Endometrium (tissue), 2 donors: ENCODE measurements at regions not wholly inside any gene's neighbourhood (a gene's known extent, or its start where the extent isn't known, plus 50 kb on each side); places are given as distances from the start of the nearest gene placed in this dataset.

Experiments
- FAIRE-seq: peaks from 2 replicates; lab custom pipeline; 2012; peaks lifted over from hg19 to GRCh38; lab: Jason Lieb, UNC
- donor health status: control.
- donor health status: control.

DNA sequence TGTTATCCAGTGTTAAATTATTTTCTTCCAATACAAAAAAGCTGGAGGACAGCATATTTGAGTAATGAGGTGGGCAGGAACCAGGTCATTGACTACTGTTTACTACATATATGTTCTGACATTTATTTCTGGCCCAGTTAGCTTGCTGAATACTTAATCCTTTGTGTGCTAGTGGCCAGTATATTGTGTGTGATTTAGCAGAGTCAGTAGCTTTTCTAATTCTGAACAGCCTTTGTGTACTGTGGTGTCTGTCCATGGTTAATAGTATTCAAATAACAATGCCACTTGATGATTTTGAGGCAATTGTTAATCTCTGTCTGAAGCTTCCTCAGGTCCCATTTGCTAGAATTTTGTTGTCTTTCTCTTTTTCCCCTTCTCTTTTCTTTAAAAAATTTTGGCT, 286.5 kb upstream of the E2F7 start:
- no peak for FAIRE-seq

DNA sequence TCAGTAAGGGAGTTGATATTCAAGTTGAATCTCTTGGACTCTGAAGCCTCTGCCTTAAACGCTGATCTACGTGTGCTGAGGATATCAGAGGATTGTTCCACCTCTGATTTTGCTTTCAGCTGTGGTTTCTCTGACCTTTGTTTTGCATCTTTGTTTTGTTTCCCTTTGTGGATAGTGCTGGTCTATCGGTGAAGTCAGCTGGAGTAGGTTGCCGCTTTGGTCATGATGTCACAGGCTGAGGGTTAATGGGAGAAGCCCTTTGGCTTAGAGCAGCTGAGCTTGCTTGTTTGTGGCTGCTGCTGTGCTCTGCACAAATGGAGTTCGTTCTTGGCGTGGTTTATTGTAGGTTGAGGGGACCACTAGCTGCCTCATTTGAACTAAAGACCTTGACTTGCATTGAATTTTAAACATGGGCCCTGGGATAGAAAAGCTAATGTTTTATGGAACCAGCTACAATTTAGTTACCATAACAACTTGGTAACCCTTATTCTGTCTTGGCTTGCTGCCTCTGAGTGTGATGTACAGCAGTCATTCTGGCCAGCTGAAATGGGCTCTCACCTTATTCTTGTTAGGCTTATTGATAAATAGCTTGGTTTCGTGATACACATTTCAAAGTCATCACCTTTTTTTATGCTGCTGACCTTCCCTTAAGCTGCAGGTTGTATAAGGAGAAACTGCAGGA, 284.5 kb upstream of the E2F7 start:
- FAIRE-seq, result no peak

DNA sequence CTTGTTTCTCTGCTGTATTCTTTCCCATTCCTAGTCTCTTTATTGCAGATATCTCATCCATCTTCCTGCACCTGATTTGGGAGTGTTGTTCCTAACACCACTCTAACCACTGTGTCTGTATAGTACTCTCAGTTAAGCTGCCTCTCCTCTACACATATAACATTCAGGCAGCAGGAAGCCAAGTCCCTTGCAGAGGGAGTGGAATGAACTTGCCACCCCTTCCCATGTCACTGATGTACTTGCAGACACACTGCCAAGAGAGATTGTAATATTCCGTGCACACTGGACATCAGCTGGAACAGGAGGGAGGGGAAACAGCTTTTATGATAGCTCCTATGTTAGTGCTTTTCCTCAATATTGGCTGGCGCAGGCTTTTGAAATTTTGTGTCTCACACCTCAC, 281.6 kb upstream of the E2F7 start:
- no peak for FAIRE-seq

DNA sequence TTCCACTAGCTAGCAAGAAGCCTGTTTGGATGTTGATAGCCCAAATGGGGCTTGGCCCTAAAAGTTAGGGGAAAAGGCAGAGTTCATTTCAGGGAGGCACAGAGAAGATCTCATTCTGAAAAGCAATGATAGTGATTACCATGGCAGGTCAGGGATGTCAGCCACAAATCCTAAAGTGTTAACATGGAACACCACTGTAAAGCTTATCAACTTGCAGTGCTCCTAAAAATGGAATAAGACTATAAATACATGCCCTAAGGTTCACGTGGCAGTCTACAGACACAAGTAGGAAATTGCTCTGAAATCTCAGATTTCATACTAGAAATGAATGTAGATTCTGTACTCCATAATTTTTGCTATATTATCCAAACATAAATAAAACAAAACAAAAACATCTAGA, 280.0 kb upstream of the E2F7 start:
- FAIRE-seq, result no peak

DNA sequence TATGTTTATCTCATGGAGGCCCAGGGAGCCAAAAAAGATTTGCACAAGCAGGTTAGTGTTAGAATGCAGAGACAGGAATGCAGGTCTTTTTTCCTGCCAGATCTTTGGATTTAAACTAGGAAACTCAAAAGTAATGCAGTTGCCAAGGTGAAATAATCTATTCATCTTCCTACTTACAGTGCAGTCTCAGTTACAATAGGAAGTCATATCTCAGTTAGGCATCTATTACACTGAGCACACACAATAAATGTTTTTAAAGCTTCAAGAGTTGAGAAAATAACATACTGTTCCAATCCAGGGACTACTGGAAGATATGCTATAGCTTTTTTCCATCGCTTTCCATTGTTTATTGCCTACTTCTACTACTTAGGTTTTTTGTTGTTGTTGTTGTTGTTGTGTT, 279.3 kb upstream of the E2F7 start:
- FAIRE-seq, result no peak

DNA sequence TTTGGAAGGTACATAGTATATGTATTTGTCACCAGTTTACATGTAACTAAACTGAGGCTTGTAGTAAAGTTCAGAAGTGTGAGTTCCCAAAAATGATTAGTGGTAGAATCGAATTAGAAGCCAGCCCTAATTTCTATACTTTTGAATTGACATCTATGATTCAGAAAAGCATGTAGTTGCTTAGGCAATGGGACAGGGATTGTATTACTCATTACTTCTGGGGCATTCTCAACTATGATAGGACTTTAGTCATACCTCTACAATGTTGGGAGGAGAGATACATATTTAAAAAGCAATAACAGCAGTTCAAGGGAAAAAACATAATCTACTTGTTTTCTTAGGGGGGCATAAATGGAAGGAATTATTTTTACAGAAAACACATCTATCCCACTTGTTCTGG, 277.9 kb upstream of the E2F7 start:
- no peak for FAIRE-seq

DNA sequence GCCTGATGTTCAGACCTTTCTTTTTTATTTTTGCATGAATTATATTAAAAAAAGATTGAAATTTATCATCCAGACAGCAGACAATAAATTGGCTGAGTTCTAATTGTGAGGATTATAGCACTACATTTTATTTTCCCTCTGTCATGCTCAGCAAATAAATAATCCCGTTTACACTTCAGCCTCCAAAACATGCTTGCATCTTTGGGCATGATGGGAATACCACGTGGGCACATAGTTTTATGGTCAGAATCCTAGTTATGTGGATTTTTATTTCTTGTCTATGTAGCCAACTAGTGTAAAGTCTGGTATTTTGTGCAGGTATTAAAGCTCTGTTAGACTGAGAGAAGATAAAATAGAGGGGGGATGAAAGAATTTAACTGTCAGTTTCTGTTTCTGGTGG, 276.9 kb upstream of the E2F7 start:
- FAIRE-seq, result no peak

DNA sequence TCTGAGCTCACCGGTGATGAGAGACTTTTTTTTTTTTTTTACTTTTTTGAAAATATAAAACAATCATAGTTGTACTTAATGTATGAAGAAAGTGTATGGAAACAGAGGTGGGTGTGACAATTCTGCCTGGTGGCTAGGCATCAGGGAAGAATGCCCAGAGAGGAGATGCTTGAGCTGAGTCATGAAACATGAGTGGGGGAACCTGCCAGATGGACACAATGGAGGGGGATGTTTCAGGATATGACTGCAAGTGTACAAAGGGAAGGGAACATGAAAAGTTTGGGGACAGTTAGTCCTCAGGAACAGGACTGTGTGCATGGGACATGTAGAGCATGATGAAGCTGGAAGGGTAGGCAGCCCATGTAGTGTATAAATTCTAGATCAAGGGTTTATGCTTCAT, 274.2 kb upstream of the E2F7 start:
- no peak for FAIRE-seq

DNA sequence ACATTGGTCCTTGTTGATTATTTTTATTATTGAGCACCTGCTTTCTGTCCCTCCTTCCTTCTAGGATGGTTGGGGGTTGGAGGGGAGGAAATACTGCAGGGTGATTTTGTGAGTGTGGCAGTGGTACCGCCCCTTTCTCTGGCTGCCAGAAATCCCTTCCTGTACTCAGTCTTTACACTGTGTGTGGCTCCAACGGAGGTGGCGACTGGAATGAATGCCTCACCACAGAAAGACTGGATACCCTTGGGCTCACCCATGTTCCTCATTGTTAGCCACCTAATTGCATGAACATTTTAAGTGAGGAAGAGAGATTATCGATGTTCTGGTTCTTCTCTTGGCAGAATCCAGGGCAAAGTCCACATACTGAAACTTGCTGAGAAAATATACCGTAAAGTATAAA, 272.0 kb upstream of the E2F7 start:
- no peak for FAIRE-seq

DNA sequence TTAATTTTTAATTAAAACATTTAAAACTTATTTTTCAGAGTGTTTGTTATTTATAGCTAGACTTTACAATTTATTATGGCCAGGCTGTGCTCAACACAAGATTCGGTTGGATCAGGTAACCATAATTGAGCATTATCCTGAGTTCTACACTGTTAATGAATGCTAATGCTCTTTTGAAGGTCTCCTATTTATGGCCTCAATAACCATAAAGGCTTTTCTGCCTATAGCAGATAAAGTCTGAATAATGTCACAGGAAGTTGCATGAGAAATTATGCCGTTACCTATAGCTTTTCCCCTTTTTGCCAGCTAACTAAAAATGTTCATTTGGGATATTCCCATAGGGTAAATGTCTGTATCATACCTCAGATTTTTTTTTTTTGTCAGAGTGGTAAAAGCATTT, 269.4 kb upstream of the E2F7 start:
- no peak for FAIRE-seq

DNA sequence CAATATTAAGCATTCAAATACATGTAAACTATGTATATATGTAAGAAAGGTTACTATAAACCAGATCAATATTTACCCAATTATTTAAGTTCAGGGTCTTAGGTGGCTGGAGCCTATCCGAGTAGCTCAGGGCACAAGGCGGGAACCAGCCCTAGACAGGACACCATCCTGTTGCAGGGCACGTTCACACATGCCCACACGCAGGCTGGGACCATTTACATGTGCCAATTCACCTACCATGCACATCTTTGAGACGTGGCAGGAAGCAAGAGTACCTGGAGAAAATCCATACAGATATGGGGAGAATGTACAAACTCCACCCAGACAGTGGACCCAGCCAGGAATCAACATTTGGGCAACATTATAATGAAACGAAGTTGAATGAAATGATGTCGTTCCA, 263.0 kb upstream of the E2F7 start:
- FAIRE-seq, result no peak

DNA sequence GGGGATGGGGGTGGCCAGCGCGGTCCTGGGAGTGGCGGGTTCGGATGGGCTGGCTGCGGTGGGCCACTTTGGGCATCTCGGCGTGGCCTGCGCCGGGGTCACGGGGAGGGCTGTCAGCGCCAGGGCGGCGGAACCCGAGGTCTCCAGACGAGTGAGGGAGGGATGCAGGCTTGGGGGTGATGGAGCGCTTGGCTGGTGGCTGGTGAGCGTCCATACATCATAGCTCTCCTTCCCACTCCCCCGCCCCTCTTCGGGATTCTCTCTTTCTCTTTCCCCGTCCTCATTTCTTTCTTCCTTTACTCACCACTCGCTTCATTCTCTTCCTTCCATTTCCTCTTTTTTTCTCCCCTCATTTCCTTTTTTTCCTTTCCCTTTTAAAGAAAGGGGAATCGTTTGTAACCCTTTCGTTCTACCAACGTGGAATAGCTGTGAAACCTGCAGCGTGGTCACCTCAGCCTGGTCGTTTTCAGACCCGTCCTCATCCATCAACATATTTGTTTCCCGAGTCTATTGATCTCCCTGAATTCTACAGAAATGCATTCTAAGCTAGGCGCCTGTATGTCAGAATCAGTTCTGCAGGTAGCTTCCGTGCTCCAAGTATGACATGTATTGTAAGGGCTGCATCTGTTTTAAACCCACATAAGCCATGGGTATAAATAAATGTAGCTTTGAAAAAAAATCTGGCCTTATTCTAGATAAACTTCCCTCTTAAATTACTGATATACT, 260.3 kb upstream of the E2F7 start:
- no peak for FAIRE-seq

DNA sequence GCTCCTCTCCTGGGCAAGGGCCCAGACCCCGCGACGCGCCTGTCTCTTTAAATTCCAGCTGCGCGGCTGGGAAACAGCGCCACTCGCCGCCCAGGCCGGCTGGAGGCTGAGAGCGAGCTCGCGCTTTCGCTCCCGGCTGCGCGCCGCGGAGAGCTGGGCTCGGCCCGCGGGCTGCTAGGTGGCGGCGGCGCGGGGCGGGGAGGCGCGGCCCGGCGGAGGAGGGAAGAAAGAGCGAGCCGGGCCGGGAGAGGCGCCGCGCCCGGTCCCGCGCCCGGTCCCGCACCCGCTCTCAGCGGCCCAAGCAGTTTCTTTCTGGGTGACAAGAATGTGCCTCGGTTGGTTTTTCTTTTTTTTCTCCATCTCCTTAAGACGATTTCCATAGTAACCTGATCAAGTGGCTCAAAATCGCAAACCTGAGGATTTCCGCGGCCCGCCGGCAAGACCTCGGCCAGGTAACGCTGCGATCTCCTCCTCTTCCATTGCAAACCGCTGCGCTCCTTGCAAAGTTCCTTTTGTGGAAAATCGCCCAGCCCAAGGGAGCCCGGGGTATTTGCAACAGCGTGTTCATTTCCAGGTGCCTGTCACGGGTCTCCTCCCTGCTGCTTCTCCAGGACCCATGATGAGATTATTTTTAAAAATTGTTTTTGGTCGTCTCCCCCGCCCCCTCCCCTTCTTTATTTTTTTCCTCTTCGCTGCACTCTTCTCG, 259.5 kb upstream of the E2F7 start:
- no peak for FAIRE-seq

DNA sequence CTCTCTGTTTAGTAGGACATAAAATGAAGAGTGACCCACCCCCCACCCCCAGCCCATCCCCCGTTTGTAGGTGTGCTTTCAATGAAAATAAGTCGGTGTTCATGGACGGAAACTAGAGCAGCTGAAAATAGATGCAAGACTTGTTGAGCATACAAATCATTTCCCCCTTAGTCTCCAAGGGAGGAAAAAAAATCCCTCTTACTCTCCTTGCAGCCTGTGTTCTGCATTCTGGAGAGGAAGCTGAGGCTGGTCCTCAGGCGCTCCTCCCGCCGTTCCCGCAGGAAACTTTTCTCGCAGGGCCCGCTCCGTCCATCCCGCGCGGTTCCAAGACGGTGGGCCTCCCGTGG, 259.0 kb upstream of the E2F7 start:
- FAIRE-seq, result no peak

DNA sequence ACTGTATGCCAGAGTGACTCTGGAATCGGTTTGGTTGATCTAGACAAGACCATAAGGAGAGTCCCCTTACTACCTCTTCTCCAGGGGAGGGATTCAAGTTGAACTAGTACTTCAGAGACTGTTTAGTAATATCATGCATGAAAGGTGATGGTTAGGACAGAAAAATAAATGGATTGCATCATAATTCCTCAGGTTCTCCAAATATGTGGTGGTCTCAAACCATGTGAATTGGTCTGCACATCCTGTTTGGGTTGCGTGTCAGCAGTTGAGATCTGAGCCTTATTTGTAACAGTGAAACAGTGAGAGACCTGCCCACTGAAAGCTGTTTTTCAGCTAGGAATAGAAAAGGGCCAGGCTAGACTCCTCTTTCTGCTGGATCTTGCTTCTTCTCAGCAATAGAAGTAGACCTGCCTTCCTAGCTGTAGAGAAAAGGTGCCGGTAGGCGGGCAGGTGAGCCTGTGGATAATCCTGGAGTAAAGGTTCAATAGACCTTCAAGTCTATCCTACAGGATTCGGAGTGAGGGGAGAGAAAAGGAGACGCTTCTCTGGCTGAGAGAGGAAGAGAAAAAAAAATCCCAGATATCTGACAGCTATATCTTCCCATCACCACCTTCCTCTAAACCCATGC, 258.5 kb upstream of the E2F7 start:
- no peak for FAIRE-seq

DNA sequence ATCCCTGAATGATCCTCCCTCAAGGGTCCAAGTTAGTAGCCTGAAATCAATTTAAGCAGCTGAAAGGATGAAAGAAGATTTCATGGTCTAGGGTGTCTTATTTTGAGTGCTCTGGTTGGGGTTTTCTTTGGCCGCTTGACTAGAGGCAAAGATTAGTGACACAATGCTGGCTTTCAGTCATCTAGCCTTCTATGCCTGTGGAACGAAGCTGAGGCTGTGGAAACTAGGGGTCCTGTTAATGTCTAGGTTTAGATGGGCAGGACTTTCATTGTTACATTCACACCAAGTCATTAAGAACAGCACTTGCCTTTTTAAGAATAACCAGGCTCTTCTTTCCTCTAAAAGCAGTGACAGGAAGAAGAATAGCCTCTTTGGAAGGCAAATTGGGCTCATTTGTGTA, 253.8 kb upstream of the E2F7 start:
- no peak for FAIRE-seq

DNA sequence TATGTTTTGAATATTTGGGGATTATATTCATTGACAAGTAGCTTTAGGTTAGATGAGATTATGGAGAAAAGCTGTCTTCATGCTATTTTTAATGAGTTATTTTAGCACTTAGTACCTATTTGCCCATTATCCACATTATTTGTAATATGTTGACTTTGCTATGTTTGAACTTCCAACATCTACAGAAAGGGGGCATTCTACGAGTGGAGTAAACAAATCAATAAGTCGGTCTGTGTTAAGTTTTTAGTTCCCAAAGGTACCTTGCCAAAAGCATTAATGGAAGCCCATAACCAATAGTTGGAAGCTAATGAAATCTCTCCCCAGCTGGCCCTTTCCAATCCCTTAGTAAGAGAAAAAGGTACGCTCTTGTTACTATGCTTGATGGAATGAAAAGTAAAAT, 250.0 kb upstream of the E2F7 start:
- no peak for FAIRE-seq

DNA sequence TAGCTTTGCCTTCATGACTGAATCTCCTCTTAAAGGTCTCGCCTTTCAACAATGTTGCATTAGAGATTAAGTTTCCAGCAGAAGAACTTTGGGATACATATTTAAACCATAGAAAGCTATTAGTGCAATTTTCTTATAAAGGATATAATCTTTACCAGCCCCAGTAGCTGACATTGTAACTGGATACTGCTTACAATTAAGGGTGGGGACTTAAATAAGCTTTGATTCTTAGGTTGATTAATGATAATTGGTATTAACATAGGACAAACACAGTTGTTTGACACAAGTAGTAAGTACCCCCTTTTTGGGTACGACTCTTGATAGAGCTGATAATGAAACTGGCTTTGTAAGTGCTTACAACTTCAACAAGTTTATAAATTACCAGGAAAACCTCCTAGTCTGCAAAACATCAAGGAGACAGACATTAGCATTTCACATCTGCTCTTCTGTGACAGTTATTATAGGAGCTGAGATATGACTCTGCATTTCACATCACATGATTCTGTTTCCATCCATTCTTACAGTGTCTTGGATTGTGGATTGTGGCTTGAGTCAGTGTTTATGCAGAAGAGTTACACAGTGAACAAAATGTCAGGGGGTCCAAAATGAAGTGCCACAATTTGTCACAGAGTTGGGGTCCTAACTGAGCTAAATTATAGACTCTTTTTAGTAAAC, 249.1 kb upstream of the E2F7 start:
- no peak for FAIRE-seq

DNA sequence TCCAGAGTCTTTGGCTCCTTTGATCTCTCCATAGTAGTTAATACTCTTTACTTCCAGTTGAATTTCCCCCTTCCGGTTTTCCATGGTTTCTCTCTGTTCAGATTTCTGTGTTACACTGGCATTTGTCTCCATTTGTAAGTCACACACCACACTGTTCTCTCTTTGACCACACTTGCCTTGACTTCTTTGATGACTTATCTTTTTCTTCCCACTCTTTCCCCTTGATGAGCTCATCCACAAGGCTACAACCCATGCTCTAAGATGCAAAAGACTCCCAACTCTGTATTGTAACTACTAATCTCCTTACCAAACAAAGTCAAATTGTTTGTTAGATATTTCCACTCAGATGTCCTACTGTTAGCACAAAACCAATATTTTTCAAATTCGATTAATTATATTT, 242.7 kb upstream of the E2F7 start:
- no peak for FAIRE-seq

DNA sequence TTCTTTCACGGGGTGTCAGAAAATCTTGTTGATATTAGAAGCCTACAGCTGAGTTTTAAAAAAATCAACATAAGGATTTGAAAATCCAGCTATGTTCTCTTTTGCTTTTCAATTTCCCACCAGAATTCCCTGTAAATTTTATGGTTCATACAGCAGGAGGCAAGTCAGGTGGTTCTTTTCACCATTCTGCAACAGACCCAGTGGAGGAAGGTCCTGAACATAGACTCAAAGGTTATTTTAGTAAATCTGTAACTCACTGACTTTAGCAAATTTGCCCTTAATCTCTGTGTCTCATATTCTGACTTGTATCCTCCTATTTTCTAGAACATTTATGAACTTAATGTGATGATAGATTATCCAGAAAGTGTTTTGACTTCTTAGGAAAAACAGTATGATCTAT, 235.4 kb upstream of the E2F7 start:
- no peak for FAIRE-seq

DNA sequence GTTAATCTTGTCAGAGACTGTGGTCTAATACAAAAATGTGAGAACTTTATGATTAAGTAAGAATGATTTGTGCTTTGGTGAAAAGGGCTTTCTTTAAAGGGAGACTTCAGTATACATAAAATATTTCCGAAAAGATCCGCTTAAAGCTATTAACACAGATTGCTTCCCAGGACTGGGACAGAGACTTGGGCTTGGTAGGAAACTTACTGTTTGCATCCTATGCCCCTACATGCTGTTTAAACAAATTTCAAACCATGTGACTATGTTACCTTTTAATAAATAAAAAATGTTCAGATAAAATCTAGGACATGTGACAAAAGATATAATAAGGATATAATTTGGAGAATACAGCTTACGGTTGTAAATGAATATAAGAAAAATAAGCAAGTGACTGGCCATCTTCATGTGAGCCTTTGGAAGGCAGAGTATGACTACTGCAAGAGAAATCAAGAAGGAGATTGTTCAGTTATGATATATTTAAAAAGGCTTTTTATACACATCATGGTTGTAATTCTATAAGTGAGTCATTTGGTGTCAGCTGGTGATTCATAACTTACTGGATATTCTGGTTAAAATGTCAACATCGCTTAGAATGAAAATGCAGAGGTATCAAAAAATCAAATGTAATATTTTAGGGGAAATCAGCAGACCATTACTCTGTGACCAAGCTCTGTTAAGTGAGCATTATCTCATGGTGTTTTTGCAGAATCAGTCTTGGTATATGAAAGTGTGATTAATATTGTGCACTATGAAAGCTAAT, 234.7 kb upstream of the E2F7 start:
- FAIRE-seq, result no peak

DNA sequence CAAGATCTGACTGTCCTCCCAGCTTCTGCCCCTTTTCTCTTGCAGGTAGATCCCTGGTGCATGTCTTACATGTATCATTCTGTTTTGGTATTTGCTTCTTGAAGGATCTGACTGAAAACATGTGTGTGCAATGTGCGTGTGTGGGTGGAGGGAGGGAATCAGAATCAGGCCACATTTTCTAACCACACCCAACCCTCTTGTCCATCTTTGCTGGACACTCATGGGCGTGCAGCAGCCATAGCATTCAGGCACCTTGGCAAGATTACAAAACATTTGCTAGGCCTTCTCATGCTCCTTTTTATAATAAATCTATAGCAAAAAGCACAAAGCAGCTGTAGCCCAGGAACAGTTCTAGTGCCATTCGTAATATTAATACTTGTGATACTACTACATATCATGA, 233.6 kb upstream of the E2F7 start:
- FAIRE-seq, result no peak
